ENCODE measurements at regions not wholly inside any gene's neighbourhood (a gene's known extent, or its start where the extent isn't known, plus 50 kb on each side); places are given as distances from the start of the nearest gene placed in this dataset.
"Not testable (repeated sequence)": the region's sequence is repeated elsewhere in the genome, so short reads cannot be mapped to it uniquely, and the experiment has no call there.

- TF ChIP-seq CTCF (IDR thresholded peaks at IDR 0.05; ENCODE audit: insufficient read depth, missing control alignments) = no peak
- FAIRE-seq = no peak
- no peak for DNase-seq (ENCODE audit: insufficient read length, low spot score)
Measured at GRCh38 chr3:34078418-34078817, 280.0 kb downstream of the PDCD6IP start.

- DNase-seq (ENCODE audit: insufficient read length, low spot score); FAIRE-seq: not testable (repeated sequence)
Measured at GRCh38 chr3:34079849-34080248, 281.4 kb downstream of the PDCD6IP start.

- not testable (repeated sequence) for DNase-seq (ENCODE audit: insufficient read length, low spot score); FAIRE-seq
Measured at GRCh38 chr3:34090379-34090778, 291.9 kb downstream of the PDCD6IP start.

GRCh38 chr3:34090876-34091275 lies 292.4 kb downstream of the PDCD6IP start:
- no peak for DNase-seq (ENCODE audit: insufficient read length, low spot score)
- no peak for TF ChIP-seq CTCF (IDR thresholded peaks at IDR 0.05; ENCODE audit: insufficient read depth, missing control alignments)
- no peak for FAIRE-seq

GRCh38 chr3:34094280-34094679 lies 295.9 kb downstream of the PDCD6IP start:
- not testable (repeated sequence) for DNase-seq (ENCODE audit: insufficient read length, low spot score); FAIRE-seq

GRCh38 chr3:34102288-34102687 lies 303.9 kb downstream of the PDCD6IP start:
- no peak for FAIRE-seq
- no peak for TF ChIP-seq CTCF (IDR thresholded peaks at IDR 0.05; ENCODE audit: insufficient read depth, missing control alignments)
- DNase-seq (ENCODE audit: insufficient read length, low spot score) = no peak

GRCh38 chr3:34106379-34106778 lies 307.9 kb downstream of the PDCD6IP start:
- DNase-seq (ENCODE audit: insufficient read length, low spot score) (no peak), FAIRE-seq (no peak)

GRCh38 chr3:34106879-34107278 lies 308.4 kb downstream of the PDCD6IP start:
- DNase-seq (ENCODE audit: insufficient read length, low spot score) = no peak
- peak; percentile 46 for TF ChIP-seq CTCF (IDR thresholded peaks at IDR 0.05; ENCODE audit: insufficient read depth, missing control alignments)
- FAIRE-seq = no peak

More at GRCh38 chr3:34106379-34106778, 307.9 kb downstream of the PDCD6IP start:
- no peak for TF ChIP-seq CTCF (IDR thresholded peaks at IDR 0.05; ENCODE audit: insufficient read depth, missing control alignments)

- TF ChIP-seq CTCF (IDR thresholded peaks at IDR 0.05; ENCODE audit: insufficient read depth, missing control alignments) = no peak
- FAIRE-seq = no peak
Measured at GRCh38 chr3:34107669-34108068, 309.2 kb downstream of the PDCD6IP start.

More at GRCh38 chr3:34107669-34108068, 309.2 kb downstream of the PDCD6IP start:
- DNase-seq (ENCODE audit: insufficient read length, low spot score) = no peak

Measured in D721Med (cell line).